A549 (cell line): ENCODE measurements at regions not wholly inside any gene's neighbourhood (a gene's known extent, or its start where the extent isn't known, plus 50 kb on each side); places are given as distances from the start of the nearest gene placed in this dataset.

Experiments
- ATAC-seq, 2 experiments: fragments of 200-7000 bp in 1 of 2; fragments of >200 bp in 1 of 2; cut with Nextera tagmentation in 1 of 2; cut with Tn5 transposase in 1 of 2; 3 replicates each; pipeline versions ENCODE4 v1.8.0 to v1.9.1; 2018 to 2020; ENCODE audit warnings: mild to moderate bottlenecking in 1 of 2, moderate library complexity in 1 of 2
- CTCF ChIA-PET: fragments of 300-600 bp; sonication (Branson Sonifier 250); formaldehyde crosslinking; extraction: SDS; loops from one replicate; lab custom pipeline; 2021; ENCODE audit warnings: antibody characterized with exemption, inconsistent platforms; lab: Yijun Ruan, JAX
- POLR2A ChIA-PET: fragments of 350-600 bp; formaldehyde crosslinking; extraction: SDS; loops from one replicate; lab custom pipeline; 2021; ENCODE audit warnings: antibody characterized with exemption, inconsistent platforms; lab: Yijun Ruan, JAX
- DNase-seq, 2 experiments: peaks; one replicate each; pipeline versions ENCODE4 v3.0.0 to v3.0.0-alpha.2; 2011 to 2016; ENCODE audit warnings: low read depth in 1 of 2, low spot score in 1 of 2
- FAIRE-seq: peaks from 2 replicates; lab custom pipeline; 2011; peaks lifted over from hg19 to GRCh38; lab: Jason Lieb, UNC
- H3K27ac ChIP-seq, 2 experiments: fragments of >200 bp; sonication (Bioruptor Twin); formaldehyde crosslinking; 3 replicates each; pipeline ENCODE4 v1.5.1; 2016 to 2017
- H3K4me1 ChIP-seq: fragments of >200 bp; sonication (Bioruptor Twin); formaldehyde crosslinking; 3 replicates; pipeline ENCODE4 v1.6.1; 2016
- H3K4me2 ChIP-seq: fragments of >200 bp; sonication (Bioruptor Twin); formaldehyde crosslinking; 3 replicates; pipeline ENCODE4 v1.6.1; 2016
- H3K4me3 ChIP-seq: fragments of >200 bp; sonication (Bioruptor Twin); formaldehyde crosslinking; 3 replicates; pipeline ENCODE4 v1.5.1; 2016
- H3K9me3 ChIP-seq: fragments of >200 bp; sonication (Bioruptor Twin); formaldehyde crosslinking; 3 replicates; pipeline ENCODE4 v1.6.1; 2016
- CBX8 ChIP-seq: fragments of 200-600 bp; sonication (generic); IDR thresholded peaks from 2 replicates; pipeline ENCODE4 v1.6.1; 2016
- CEBPB ChIP-seq, 2 experiments: fragments of >200 bp in 1 of 2; sonication (Bioruptor Twin) in 1 of 2; formaldehyde crosslinking in 1 of 2; IDR thresholded peaks; 2 replicates each; pipeline ENCODE4 v1.6.1; 2012 to 2016
- CHD2 ChIP-seq: fragments of 150-350 bp; IDR thresholded peaks from 2 replicates; pipeline ENCODE4 v1.6.1; 2014; ENCODE audit warnings: low read length; ENCODE audit not compliant: partially characterized antibody
- CHD4 ChIP-seq: fragments of 200-600 bp; sonication (generic); IDR thresholded peaks from 2 replicates; pipeline ENCODE4 v1.6.1; 2016; ENCODE audit warnings: antibody characterized with exemption, mild to moderate bottlenecking, borderline replicate concordance
- EP300 ChIP-seq, 2 experiments: fragments of >200 bp; sonication (Bioruptor Twin); formaldehyde crosslinking; IDR thresholded peaks; 2 replicates in 1 of 2; 3 replicates in 1 of 2; pipeline ENCODE4 v1.6.1; 2016 to 2017
- FOXS1 ChIP-seq: fragments of 250-450 bp; sonication (Bioruptor Pico); IDR thresholded peaks from 2 replicates; pipeline ENCODE4 v1.5.0; 2020; ENCODE audit warnings: mild to moderate bottlenecking, moderate library complexity
- HOXA7 ChIP-seq: fragments of 250-450 bp; sonication (Bioruptor Pico); IDR thresholded peaks from 2 replicates; pipeline ENCODE4 v1.5.0; 2020; ENCODE audit warnings: mild to moderate bottlenecking, moderate library complexity
- HOXB13 ChIP-seq: fragments of 250-450 bp; sonication (Bioruptor Pico); IDR thresholded peaks from 2 replicates; pipeline ENCODE4 v1.5.0; 2020; ENCODE audit warnings: low read depth, mild to moderate bottlenecking, moderate library complexity
- KDM1A ChIP-seq: fragments of 200-600 bp; sonication (generic); IDR thresholded peaks from 2 replicates; pipeline ENCODE4 v1.6.1; 2016; ENCODE audit warnings: low read depth, mild to moderate bottlenecking
- MYC ChIP-seq: IDR thresholded peaks from 2 replicates; pipeline ENCODE4 v1.6.1; 2012; ENCODE audit warnings: mild to moderate bottlenecking, inconsistent platforms, low read length, improper control_type of control experiment, borderline replicate concordance
- NFE2L2 ChIP-seq: fragments of 150-350 bp; conservative IDR thresholded peaks from 2 replicates; pipeline ENCODE4 v1.6.1; 2014; ENCODE audit warnings: low read length
- POLR2AphosphoS2 ChIP-seq: conservative IDR thresholded peaks from 2 replicates; pipeline ENCODE4 v1.6.1; 2012; ENCODE audit warnings: low read length, improper control_type of control experiment, inconsistent platforms
- RAD21 ChIP-seq, 2 experiments: fragments of >200 bp in 1 of 2; sonication (Bioruptor Twin) in 1 of 2; formaldehyde crosslinking in 1 of 2; IDR thresholded peaks in 1 of 2; conservative IDR thresholded peaks in 1 of 2; 2 replicates in 1 of 2; 3 replicates in 1 of 2; pipeline ENCODE4 v1.6.1; 2012 to 2018; ENCODE audit warnings: inconsistent platforms in 1 of 2
- RCOR1 ChIP-seq: fragments of 150-350 bp; IDR thresholded peaks from 2 replicates; pipeline ENCODE4 v1.6.1; 2014; ENCODE audit warnings: antibody characterized with exemption, low read length, low read depth
- RFX5 ChIP-seq: fragments of 450-650 bp; IDR thresholded peaks from 2 replicates; pipeline ENCODE4 v1.7.1; 2014; ENCODE audit warnings: antibody characterized with exemption, mild to moderate bottlenecking, moderate library complexity
- RNF2 ChIP-seq: fragments of 200-600 bp; sonication (generic); IDR thresholded peaks from 2 replicates; pipeline ENCODE4 v1.6.1; 2016; ENCODE audit warnings: low read depth, mild to moderate bottlenecking, antibody characterized with exemption, moderate library complexity, borderline replicate concordance
- TFCP2L1 ChIP-seq: fragments of 250-450 bp; sonication (Bioruptor Pico); IDR thresholded peaks from 2 replicates; pipeline ENCODE4 v1.5.0; 2021; ENCODE audit warnings: mild to moderate bottlenecking
- ZSCAN20 ChIP-seq: fragments of 250-450 bp; sonication (Bioruptor Pico); IDR thresholded peaks from 2 replicates; pipeline ENCODE4 v1.8.0; 2022; ENCODE audit warnings: mild to moderate bottlenecking, moderate library complexity
- WGBS: methylation state at CpG from one replicate; pipeline ENCODE4 v1.1.6; 2017; ENCODE audit errors: missing lambda C conversion rate; 5-methylcytosine and 5-hydroxymethylcytosine counted together
- TF ChIP-seq, protein P1 (sequence below): fragments of 250-450 bp; sonication (Bioruptor Pico); IDR thresholded peaks from 2 replicates; pipeline ENCODE4 v1.5.0; 2020; ENCODE audit warnings: low read depth, mild to moderate bottlenecking, moderate library complexity
- TF ChIP-seq, protein P2 (sequence below): fragments of 450-650 bp; IDR thresholded peaks from 2 replicates; pipeline ENCODE4 v1.6.1; 2014; ENCODE audit warnings: antibody characterized with exemption
- TF ChIP-seq, protein P3 (sequence below): IDR thresholded peaks from 2 replicates; pipeline ENCODE4 v1.6.1; 2012; ENCODE audit warnings: low read depth, borderline replicate concordance

DNA sequence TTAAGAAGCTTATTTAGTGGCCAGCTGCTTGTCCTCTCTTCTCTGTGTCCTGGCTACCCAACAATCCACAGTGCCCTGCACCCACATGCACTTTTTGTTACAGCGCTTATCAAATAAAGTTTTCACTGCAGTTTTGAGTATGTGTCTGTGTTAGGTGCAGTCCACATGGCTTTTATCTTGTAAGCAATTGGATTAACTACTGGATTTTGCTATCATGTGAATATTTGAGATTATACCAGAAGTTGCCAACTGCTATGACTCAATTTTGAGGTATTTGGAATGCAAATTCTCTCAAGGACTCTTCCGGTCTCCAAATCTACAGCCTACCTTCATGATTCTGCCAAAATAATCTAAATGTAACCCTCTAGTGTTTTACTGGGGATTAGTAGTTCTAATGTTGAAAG lies 690.2 kb downstream of the NR2F1-AS1 start:
- ATAC-seq, result no peak
- H3K4me1 ChIP-seq, result no peaks in the 10 kb centered on the region
- TF ChIP-seq HOXA7, result no peak
- no peak for TF ChIP-seq RNF2
- no peak for TF ChIP-seq POLR2AphosphoS2
- TF ChIP-seq CHD4, result no peak
- TF ChIP-seq CEBPB (IDR thresholded peaks at IDR 0.05), result no peak
- no peak for TF ChIP-seq RCOR1
- no peak for TF ChIP-seq MYC
- TF ChIP-seq RFX5, result no peak
- TF ChIP-seq, protein P1, sequence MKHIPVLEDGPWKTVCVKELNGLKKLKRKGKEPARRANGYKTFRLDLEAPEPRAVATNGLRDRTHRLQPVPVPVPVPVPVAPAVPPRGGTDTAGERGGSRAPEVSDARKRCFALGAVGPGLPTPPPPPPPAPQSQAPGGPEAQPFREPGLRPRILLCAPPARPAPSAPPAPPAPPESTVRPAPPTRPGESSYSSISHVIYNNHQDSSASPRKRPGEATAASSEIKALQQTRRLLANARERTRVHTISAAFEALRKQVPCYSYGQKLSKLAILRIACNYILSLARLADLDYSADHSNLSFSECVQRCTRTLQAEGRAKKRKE (CRISPR knock-in tag), result no peak
- TF ChIP-seq KDM1A, result no peak
- TF ChIP-seq, protein P2, sequence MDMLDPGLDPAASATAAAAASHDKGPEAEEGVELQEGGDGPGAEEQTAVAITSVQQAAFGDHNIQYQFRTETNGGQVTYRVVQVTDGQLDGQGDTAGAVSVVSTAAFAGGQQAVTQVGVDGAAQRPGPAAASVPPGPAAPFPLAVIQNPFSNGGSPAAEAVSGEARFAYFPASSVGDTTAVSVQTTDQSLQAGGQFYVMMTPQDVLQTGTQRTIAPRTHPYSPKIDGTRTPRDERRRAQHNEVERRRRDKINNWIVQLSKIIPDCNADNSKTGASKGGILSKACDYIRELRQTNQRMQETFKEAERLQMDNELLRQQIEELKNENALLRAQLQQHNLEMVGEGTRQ, result no peak
- TF ChIP-seq EP300 (IDR thresholded peaks at IDR 0.05), result no peak
- no peak for TF ChIP-seq ZSCAN20 (CRISPR knock-in tag)
- TF ChIP-seq, all 56 proteins: peak for 0
- ChIA-PET CTCF (no interaction called here), POLR2A (interaction anchor here (0.6 kb wide), 1 partner anchor 1209 kb away, joined by 4 read pairs; no protein-coding TSS in a partner anchor)
- whole genome bisulfite sequencing, result 64% methylated on average over 2 of the region's 2 CpGs
- DNase-seq (no peak), FAIRE-seq (no peak)
- H3K4me3 ChIP-seq, result no peak overlapping the region
- H3K27ac ChIP-seq, result no peak overlapping the region
- no peaks in the 10 kb centered on the region for H3K9me3 ChIP-seq
- no peak overlapping the region for H3K4me2 ChIP-seq

DNA sequence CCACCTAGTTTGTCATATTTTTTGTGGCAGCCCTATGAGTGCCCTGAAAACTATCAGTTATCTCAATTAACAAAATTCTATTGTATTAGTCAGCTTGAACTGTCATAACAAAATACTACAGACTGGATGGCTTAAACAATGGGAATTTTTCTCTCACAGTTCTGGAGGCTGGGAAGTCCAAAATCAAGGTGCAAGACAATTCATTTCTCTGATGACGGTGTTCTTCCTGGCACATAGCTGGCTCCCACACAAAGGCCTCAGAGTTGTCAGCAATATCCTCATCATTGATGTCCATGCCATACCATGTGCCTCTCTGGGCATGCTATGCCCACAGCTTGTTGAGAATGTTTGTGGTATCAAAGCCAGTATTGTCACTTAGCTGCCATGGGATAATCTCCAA lies 691.9 kb downstream of the NR2F1-AS1 start:
- POLR2A ChIA-PET, result no interaction called here
- CTCF ChIA-PET, result no interaction called here
- WGBS, result 92% methylated on average over 1 of the region's 1 CpG
- Histone ChIP-seq H3K4me3 (no peak overlapping the region), H3K4me1 (no peaks in the 10 kb centered on the region), H3K27ac (no peak overlapping the region), H3K9me3 (no peaks in the 10 kb centered on the region), H3K4me2 (no peak overlapping the region)
- DNase-seq (no peak), ATAC-seq (no peak), FAIRE-seq (no peak)
- TF ChIP-seq FOXS1 (no peak), RAD21 (conservative IDR thresholded peaks at IDR 0.05 in 1 of 2, IDR thresholded peaks at IDR 0.05 in 1 of 2) (no peak), CBX8 (no peak)

DNA sequence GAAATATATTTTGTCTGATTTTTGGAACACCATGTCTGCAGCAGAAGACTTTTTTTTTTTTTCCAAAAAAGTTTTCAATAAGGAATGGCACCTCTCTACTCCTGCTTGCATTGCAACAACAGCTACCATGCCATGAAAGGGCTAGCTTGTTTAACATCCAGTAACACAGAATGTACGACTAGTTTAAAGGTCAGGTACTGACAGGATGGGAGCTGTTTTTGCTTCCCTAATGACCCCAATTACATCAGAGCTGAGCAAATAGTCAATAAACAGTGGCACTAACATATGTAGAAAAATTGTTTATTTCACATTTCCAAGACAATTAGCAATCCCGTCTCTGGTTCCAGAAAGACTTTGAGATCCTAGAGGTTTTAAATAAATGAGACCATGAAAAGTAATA lies 693.8 kb downstream of the NR2F1-AS1 start:
- ChIA-PET POLR2A (no interaction called here), CTCF (interaction anchor here (0.6 kb wide), 1 partner anchor 681 kb away, joined by 4 read pairs; no protein-coding TSS in a partner anchor)
- TF ChIP-seq TFCP2L1 (CRISPR knock-in tag) (no peak), NFE2L2 (no peak), HOXB13 (CRISPR knock-in tag) (no peak), MYC (no peak), CHD2 (no peak)
- TF ChIP-seq, protein P3, sequence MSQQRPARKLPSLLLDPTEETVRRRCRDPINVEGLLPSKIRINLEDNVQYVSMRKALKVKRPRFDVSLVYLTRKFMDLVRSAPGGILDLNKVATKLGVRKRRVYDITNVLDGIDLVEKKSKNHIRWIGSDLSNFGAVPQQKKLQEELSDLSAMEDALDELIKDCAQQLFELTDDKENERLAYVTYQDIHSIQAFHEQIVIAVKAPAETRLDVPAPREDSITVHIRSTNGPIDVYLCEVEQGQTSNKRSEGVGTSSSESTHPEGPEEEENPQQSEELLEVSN, result no peak
- no peak overlapping the region for H3K4me2 ChIP-seq
- H3K4me1 ChIP-seq, result no peaks in the 10 kb centered on the region
- DNase-seq (no peak), ATAC-seq (no peak), FAIRE-seq (no peak)
- 49% methylated on average over 2 of the region's 2 CpGs for WGBS
- H3K9me3 ChIP-seq, result no peaks in the 10 kb centered on the region
- no peak overlapping the region for H3K4me3 ChIP-seq
- no peak overlapping the region for H3K27ac ChIP-seq
